Left hindlimb (tissue), 1 donor: ENCODE measurements at regions not wholly inside any gene's neighbourhood (a gene's known extent, or its start where the extent isn't known, plus 50 kb on each side); places are given as distances from the start of the nearest gene placed in this dataset.
"Not testable (repeated sequence)": the region's sequence is repeated elsewhere in the genome, so short reads cannot be mapped to it uniquely, and the experiment has no call there.

Experiments used
- DNase-seq: peaks from one replicate; pipeline ENCODE4 v3.0.0-alpha.2; 2018

DNA sequence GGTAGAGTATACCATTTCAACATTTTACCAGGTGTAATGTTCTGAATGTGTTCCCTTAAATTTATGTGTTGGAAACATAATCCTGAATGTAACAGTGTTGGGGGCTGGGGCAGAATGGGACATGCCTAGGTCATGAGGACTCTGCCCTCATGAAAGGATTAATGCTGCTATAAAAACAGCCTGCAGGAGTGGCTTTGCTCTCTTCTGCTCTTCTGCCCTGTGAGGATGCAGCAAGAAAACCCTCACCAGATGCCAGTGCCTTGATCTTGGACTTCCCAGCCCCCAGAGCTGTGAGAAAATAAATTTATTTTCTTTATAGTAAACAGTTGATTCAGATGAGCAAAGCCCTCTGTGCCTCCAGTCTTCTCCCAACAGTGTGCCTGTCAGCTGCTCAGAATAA lies 326.0 kb upstream of the ONECUT1 start:
- DNase-seq = no peak

DNA sequence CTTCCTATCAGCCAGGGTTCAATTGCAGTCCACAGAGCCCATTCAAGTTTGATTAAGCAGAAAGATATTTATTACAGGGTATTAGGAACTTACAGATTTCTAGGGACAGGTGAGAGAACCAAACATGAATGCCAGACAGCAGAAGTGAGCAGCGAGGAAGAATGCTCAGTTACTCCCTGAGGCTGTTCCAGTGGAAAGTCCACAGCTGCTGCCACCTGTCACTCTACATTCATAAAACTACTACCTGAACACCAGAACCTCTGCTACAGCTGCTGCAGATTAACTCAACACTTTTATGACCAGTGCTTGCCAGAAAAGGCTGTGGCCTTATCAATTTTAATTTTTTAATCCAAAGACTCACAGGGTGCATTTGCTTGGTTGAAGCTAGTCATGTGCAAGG lies 325.4 kb upstream of the ONECUT1 start:
- DNase-seq = no peak

GRCh38 chr15:53114960-53115359 lies 324.8 kb upstream of the ONECUT1 start:
- DNase-seq = no peak

GRCh38 chr15:53110999-53111398 lies 320.9 kb upstream of the ONECUT1 start:
- DNase-seq = no peak

DNA sequence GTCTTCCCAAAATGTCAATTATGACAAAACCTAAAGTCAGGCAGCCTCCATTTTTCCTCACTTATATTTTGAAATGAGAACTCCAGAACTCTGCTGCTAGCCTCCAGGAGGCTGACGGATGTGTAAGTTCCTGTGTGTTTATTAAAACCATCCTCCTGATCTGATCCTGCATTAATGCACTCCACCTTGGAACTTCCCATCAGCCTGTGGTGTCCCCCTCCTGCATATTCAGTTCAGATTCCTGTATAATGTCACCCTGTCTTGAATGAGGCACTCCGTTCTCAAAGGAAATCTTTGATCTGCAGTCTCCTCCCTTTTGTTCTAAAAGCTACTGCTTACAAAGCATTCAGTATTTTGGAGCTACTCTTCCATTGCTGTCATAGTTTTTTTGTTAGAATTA lies 318.2 kb upstream of the ONECUT1 start:
- DNase-seq = no peak

- DNase-seq = no peak
These were observed 317.7 kb upstream of the ONECUT1 start for GRCh38 chr15:53107855-53108254.

- no peak for DNase-seq
These were observed 316.6 kb upstream of the ONECUT1 start for GRCh38 chr15:53106505-53107286.

- no peak for DNase-seq
These were observed 312.3 kb upstream of the ONECUT1 start for GRCh38 chr15:53102483-53102882.

DNA sequence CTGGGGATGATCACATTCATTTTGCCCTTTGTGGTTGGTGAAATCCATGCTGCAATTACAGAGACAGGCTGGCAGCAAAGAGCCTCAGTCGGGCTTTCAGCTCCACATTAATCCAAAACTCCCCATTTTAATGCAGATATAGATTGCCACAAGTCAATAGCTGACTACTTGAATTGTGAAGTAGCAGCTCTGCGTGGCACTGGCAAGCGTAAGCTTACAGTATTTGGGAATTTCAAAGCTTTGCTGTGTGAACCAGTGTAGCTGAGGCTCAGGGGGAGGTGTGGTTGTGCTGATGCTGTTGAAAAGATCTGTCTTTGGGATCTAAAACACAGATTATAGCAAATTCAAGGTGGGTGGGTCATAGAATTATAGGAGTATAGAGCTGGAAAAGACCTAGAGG lies 290.3 kb upstream of the ONECUT1 start:
- DNase-seq = no peak

DNA sequence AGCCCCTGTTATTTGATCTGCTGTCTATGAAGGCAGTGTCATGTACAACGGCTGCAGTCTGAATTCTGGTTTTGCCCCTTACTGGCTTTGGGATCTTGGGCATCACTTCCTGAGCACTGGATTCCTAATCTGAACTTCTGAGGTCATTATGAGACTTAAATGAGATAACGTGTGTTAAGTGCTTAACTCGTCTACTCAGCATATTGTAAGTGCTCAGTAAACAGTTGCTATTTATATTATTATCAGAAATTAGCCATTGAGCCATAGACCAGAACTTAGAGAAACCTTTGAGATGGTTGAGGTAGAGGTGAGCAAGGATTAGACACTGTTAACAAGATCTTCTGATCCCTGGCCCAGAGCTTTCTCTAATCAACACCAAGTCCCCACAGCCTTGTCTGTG lies 284.1 kb upstream of the ONECUT1 start:
- no peak for DNase-seq

DNA sequence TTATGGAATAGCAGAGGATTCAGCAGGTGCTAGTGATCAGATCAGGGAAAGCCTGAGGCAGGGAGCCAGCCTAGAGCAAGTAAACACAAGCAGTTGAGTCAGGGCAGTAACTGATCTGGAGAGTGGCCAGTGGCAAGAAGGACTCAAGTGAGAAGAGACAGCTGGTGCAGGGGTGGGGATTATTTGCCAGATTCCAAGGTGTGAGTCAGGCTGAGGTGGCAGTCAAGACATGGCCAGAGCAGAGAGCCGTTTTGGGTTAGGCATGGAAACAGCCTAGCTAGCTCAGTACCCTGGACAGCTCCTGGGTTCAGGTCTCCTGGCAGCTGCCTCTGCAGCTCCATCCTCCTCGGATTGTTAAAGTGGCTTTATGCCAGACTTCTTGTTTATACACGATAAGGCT lies 281.9 kb upstream of the ONECUT1 start:
- DNase-seq = peak; percentile 31

GRCh38 chr15:53068636-53069035 lies 278.5 kb upstream of the ONECUT1 start:
- DNase-seq = no peak

DNA sequence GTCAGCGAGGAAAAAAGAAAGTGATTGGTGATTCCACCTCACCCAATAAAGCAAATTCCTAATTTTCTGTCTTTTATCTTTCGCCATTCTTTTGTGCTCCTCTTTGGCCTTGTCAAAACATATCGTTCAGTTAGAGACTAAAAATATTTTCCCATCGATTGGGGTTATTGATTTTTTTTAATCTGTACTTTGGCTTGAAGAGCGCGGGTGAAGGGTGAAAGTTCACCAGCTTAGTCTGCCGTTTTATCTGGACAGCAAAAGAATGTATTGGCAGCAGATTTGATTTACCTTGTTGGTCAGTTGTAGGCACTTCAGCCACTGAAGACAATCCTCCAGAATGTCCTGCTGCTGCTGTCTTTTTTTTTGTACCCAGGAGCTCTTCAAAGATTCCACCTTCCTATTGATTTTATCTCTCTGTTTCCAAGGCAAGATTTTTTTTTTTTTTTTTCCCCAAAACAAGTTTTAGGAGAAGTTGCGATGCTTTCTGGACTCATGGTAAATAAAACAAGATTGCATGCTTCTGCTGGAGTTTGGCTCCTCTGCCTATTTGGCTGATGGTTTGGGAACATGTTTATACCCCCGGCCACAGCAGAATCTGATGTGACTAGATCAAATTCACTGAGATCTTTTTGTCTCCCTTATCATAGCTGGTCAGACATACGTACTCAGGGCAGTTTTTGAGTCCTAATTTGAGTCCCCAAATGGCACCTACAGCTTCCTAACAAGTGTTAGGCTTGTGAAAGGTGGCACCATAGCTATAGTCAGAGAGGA lies 269.3 kb upstream of the ONECUT1 start:
- no peak for DNase-seq

GRCh38 chr15:53046153-53046790 lies 256.1 kb upstream of the ONECUT1 start:
- DNase-seq = no peak

DNA sequence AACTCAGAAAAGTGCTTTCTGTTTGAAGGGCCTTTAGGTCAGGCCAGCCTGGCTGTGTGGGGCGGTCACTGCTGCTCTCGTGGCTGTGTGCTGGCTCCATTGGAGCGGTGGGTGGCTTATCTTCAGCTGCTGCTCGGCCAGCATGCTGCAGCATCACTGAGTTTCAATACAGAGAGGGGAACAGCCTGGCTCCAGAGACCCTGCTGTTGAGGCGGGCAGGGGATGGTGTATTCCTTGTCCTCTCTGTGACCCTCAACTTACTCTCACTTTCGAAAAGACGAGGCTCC lies 248.5 kb upstream of the ONECUT1 start:
- DNase-seq = no peak

GRCh38 chr15:53037904-53038654 lies 247.9 kb upstream of the ONECUT1 start:
- no peak for DNase-seq

DNA sequence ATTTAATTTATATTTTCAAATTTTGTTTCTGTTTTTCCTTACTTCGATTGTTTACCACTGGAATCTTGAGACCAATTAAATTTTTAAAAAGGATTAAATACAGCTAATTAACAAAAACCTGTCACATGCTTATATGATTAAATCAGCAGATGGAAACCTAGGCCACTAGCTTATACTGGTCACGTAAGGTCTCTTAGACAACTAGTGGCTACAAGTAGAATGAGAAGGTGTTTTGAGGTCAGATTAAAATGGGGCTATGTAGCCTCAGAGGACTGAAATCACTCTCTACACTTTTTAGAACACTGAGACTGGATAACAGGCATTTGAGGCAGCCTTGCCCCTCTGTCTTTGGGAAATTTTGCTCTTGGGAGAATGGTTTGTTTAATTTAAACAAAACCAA lies 246.5 kb upstream of the ONECUT1 start:
- DNase-seq = no peak

DNA sequence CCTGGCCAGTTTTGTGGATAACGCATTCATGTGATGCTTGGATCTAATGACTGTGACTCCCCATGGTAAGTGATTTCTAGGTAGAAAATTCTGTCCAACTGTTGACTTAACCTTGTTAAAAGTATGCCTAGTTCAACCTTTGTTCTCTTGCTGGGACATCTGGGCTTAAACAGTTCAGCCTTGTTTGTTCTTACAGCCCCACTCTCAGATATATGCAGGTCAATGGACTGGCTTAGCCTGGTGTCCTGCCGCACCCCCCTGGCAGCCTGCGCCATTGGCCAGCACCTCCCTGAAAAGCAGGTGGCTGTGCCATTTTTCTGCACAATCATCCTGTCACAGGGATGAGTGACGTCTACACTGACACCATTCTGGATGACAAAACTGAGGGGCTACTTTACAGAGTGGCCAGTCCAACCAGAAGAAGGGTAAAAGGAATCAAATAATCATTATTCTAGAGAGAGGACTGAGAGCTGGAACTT lies 244.7 kb upstream of the ONECUT1 start:
- no peak for DNase-seq

DNA sequence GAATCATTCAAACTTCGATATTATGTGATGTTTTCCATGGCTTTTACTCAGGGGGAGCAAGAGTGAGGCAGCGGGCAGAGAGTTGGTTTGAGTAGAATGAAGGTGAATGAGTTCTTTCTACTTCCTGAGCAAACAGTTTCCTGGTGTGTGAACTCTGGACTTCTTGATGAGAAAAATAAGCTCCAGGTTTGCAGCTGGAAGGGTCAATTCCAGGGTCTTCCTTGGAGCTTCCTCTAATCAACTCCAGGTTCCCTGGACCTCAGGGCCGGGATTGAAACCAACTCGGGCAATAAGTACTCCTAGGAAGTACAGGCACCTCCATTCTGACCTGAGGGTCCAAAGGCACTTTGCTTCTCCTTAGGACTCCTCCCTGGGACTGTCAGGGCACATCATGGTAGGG lies 243.6 kb upstream of the ONECUT1 start:
- no peak for DNase-seq

DNA sequence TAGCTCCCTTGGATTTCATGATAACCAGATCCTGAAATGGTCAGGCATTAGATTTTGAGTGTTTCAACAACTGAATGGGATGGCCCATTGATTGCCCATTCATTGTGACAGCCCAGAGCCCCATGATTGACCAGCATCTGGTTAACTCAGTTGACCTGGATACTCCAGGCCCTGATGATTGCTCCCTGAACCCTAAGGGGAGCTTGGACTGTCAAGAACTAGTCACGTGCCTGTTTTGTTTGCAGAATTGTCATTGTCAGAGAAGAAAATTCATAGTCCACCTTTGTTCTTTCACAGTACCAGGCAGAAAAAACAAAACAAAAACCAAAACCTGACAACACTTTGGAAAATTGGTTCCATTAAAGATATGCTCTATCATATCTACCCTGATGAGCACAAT lies 241.3 kb upstream of the ONECUT1 start:
- DNase-seq = no peak

DNA sequence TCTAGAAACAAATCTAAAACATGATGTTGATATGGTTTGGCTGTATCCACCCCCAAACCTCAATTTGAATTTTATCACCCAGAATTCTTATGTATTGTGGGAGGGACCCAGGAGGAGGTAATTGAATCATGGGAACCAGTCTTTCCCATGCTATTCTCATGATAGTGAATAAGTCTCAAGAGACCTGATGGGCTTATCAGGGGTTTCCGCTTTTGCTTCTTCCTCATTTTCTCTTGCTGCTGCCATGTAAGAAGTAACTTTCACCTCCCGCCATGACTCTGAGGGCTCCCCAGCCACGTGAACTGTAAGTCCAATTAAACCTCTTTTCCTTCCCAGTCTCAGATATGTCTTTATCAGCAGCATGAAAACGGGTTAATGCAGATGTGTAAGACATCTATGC lies 232.7 kb upstream of the ONECUT1 start:
- DNase-seq = no peak

GRCh38 chr15:53013329-53013728 lies 223.2 kb upstream of the ONECUT1 start:
- no peak for DNase-seq

DNA sequence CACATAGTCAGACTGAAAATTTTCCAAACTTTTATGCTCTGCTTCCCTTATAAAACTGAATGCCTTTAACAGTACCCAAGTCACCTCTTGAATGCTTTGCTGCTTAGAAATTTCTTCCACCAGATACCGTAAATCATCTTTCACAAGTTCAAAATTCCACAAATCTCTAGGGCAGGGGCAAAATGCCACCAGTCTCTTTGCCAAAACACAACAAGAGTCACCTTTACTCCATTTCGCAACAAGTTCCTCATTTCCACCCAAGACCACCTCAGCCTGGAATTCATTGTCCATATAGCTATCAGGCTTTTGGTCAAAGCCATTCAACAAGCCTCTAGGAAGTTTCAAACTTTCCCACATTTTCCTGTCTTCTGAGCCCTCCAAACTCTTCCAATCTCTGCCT lies 221.6 kb upstream of the ONECUT1 start:
- not testable (repeated sequence) for DNase-seq
